ENCODE measurements at regions not wholly inside any gene's neighbourhood (a gene's known extent, or its start where the extent isn't known, plus 50 kb on each side); places are given as distances from the start of the nearest gene placed in this dataset.

- Mint-ChIP-seq H3K27ac (no peak overlapping the region), H3K4me1 (no peaks in the 10 kb centered on the region), H3K4me3 (no peak overlapping the region), H3K27me3 (ENCODE audit: low read depth in 2 of 2) (no peaks in the 10 kb centered on the region), H3K9me3 (peaks cover 0 to 7% of the 10 kb centered on the region in 2 donors), H3K36me3 (no peaks in the 10 kb centered on the region)
- no peaks in the 10 kb centered on the region for H3K9me3 ChIP-seq (ENCODE audit: control insufficient read depth, insufficient read depth, low read length)
- TF ChIP-seq, protein P1, sequence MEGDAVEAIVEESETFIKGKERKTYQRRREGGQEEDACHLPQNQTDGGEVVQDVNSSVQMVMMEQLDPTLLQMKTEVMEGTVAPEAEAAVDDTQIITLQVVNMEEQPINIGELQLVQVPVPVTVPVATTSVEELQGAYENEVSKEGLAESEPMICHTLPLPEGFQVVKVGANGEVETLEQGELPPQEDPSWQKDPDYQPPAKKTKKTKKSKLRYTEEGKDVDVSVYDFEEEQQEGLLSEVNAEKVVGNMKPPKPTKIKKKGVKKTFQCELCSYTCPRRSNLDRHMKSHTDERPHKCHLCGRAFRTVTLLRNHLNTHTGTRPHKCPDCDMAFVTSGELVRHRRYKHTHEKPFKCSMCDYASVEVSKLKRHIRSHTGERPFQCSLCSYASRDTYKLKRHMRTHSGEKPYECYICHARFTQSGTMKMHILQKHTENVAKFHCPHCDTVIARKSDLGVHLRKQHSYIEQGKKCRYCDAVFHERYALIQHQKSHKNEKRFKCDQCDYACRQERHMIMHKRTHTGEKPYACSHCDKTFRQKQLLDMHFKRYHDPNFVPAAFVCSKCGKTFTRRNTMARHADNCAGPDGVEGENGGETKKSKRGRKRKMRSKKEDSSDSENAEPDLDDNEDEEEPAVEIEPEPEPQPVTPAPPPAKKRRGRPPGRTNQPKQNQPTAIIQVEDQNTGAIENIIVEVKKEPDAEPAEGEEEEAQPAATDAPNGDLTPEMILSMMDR (IDR thresholded peaks at IDR 0.05), result no peak
- ATAC-seq, result no peak
- intact Hi-C loops (cut with micrococcal nuclease), result no loop called here
- no peaks in the 10 kb centered on the region for H3K36me3 ChIP-seq (ENCODE audit: control insufficient read depth, insufficient read depth, low read length)
- DNase-seq, result no peak
- H3K27ac ChIP-seq (ENCODE audit: low read length), result no peak overlapping the region
- no peak overlapping the region for H3K4me3 ChIP-seq (ENCODE audit: low read length)
- H3K27me3 ChIP-seq (ENCODE audit: control insufficient read depth, insufficient read depth, low read length), result no peaks in the 10 kb centered on the region
- 97% methylated on average over 1 of the region's 1 CpG for WGBS (ENCODE audit: insufficient coverage)
- no peaks in the 10 kb centered on the region for H3K4me1 ChIP-seq (ENCODE audit: control insufficient read depth, insufficient read depth, low read length)
Measured at GRCh38 chr16:9539346-9539745, 447.9 kb downstream of the HAPSTR1 start.

GRCh38 chr16:9541723-9542122, 450.3 kb downstream of the HAPSTR1 start:
- TF ChIP-seq, protein P1 (IDR thresholded peaks at IDR 0.05), result no peak
- H3K4me3 Mint-ChIP-seq, result no peak overlapping the region
- H3K36me3 Mint-ChIP-seq, result no peaks in the 10 kb centered on the region
- peaks cover 2 to 4% of the 10 kb centered on the region in 2 donors for H3K9me3 Mint-ChIP-seq
- Histone ChIP-seq H3K36me3 (ENCODE audit: control insufficient read depth, insufficient read depth, low read length) (no peaks in the 10 kb centered on the region), H3K4me1 (ENCODE audit: control insufficient read depth, insufficient read depth, low read length) (no peaks in the 10 kb centered on the region), H3K9me3 (ENCODE audit: control insufficient read depth, insufficient read depth, low read length) (no peaks in the 10 kb centered on the region), H3K27me3 (ENCODE audit: control insufficient read depth, insufficient read depth, low read length) (no peaks in the 10 kb centered on the region), H3K4me3 (ENCODE audit: low read length) (no peak overlapping the region), H3K27ac (ENCODE audit: low read length) (no peak overlapping the region)
- no peak overlapping the region for H3K27ac Mint-ChIP-seq
- whole genome bisulfite sequencing (ENCODE audit: insufficient coverage), result 93% methylated on average over 4 of the region's 5 CpGs
- intact Hi-C loops (cut with micrococcal nuclease), result no loop called here
- DNase-seq (no peak), ATAC-seq (no peak)
- no peaks in the 10 kb centered on the region for H3K27me3 Mint-ChIP-seq (ENCODE audit: low read depth in 2 of 2)
- no peaks in the 10 kb centered on the region for H3K4me1 Mint-ChIP-seq

DNA sequence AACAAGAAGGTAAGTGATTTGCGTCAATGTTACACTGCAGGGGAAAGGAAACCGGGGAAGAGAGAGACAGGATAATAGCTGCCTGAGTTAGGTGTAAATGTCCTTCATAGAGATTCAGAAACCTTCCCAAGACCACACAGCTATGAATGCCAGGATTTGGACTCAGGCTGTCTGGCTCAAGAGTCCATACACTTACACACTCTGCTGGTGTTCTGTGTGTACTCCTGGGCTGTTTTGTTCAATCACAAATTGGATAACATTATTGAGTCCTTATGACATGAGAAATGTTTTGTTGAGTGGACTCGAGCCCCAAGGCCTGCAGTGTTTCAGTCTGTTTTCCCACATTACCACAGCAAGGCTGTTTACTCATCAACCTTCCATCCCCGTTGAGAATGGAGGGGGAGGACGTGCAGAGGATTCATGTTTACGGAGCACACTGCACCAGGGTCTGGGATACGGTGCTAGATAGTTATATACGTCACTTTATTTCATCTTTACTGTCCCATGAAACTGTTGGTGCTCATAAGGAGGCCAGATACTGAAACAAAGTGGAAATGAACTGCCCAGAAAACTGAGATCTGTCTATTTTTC, 450.8 kb downstream of the HAPSTR1 start:
- Mint-ChIP-seq H3K27ac (no peak overlapping the region), H3K9me3 (peaks cover 2 to 4% of the 10 kb centered on the region in 2 donors), H3K27me3 (ENCODE audit: low read depth in 2 of 2) (no peaks in the 10 kb centered on the region), H3K4me3 (no peak overlapping the region), H3K36me3 (no peaks in the 10 kb centered on the region), H3K4me1 (no peaks in the 10 kb centered on the region)
- no peaks in the 10 kb centered on the region for H3K27me3 ChIP-seq (ENCODE audit: control insufficient read depth, insufficient read depth, low read length)
- intact Hi-C loops (cut with micrococcal nuclease), result no loop called here
- DNase-seq, result no peak
- H3K27ac ChIP-seq (ENCODE audit: low read length), result no peak overlapping the region
- ATAC-seq, result no peak
- WGBS (ENCODE audit: insufficient coverage), result 73% methylated on average over 4 of the region's 8 CpGs
- H3K36me3 ChIP-seq (ENCODE audit: control insufficient read depth, insufficient read depth, low read length), result no peaks in the 10 kb centered on the region
- no peak overlapping the region for H3K4me3 ChIP-seq (ENCODE audit: low read length)
- no peaks in the 10 kb centered on the region for H3K4me1 ChIP-seq (ENCODE audit: control insufficient read depth, insufficient read depth, low read length)
- TF ChIP-seq, protein P1 (IDR thresholded peaks at IDR 0.05), result no peak
- H3K9me3 ChIP-seq (ENCODE audit: control insufficient read depth, insufficient read depth, low read length), result no peaks in the 10 kb centered on the region
